Bronchial epithelial cell (primary cell): ENCODE measurements at regions not wholly inside any gene's neighbourhood (a gene's known extent, or its start where the extent isn't known, plus 50 kb on each side); places are given as distances from the start of the nearest gene placed in this dataset.

ENCODE experiments used
- DNase-seq: peaks from one replicate; pipeline ENCODE4 v3.0.0-alpha.2; 2010; ENCODE audit warnings: low read depth
- FAIRE-seq: peaks from 2 replicates; lab custom pipeline; 2011; peaks lifted over from hg19 to GRCh38; lab: Jason Lieb, UNC
- H3K27me3 ChIP-seq: 2 replicates; pipeline ENCODE4 v1.5.1; 2011; ENCODE audit warnings: low read length; ENCODE audit not compliant: control insufficient read depth, insufficient read depth
- H3K36me3 ChIP-seq: 2 replicates; pipeline ENCODE4 v1.5.1; 2011; ENCODE audit warnings: low read length; ENCODE audit not compliant: control insufficient read depth, insufficient read depth
- H3K4me3 ChIP-seq: 2 replicates; pipeline ENCODE4 v1.5.1; 2011; ENCODE audit warnings: mild to moderate bottlenecking, low read depth, low read length, control low read depth
- CTCF ChIP-seq: IDR thresholded peaks from 2 replicates; pipeline ENCODE4 v1.5.1; 2011; ENCODE audit warnings: mild to moderate bottlenecking, moderate library complexity, low read length, control low read depth, inconsistent platforms; ENCODE audit not compliant: insufficient read depth, severe bottlenecking

GRCh38 chr11:106400949-106401570 lies 323.6 kb downstream of the AASDHPPT start:
- DNase-seq (no peak), FAIRE-seq (no peak)
- no peaks in the 10 kb centered on the region for H3K27me3 ChIP-seq
- no peak for TF ChIP-seq CTCF
- no peaks in the 10 kb centered on the region for H3K36me3 ChIP-seq
- no peak overlapping the region for H3K4me3 ChIP-seq

- FAIRE-seq (no peak), DNase-seq (no peak)
- Histone ChIP-seq H3K36me3 (no peaks in the 10 kb centered on the region), H3K27me3 (no peaks in the 10 kb centered on the region), H3K4me3 (no peak overlapping the region)
- no peak for TF ChIP-seq CTCF
Observed at GRCh38 chr11:106403751-106404150, 326.3 kb downstream of the AASDHPPT start.

- no peak for TF ChIP-seq CTCF
- DNase-seq (no peak), FAIRE-seq (no peak)
- Histone ChIP-seq H3K36me3 (no peaks in the 10 kb centered on the region), H3K4me3 (no peak overlapping the region), H3K27me3 (no peaks in the 10 kb centered on the region)
Observed at GRCh38 chr11:106409222-106409621, 331.8 kb downstream of the AASDHPPT start.

GRCh38 chr11:106409671-106410070 lies 332.2 kb downstream of the AASDHPPT start:
- no peak for TF ChIP-seq CTCF
- H3K27me3 ChIP-seq: no peaks in the 10 kb centered on the region
- DNase-seq (no peak), FAIRE-seq (no peak)
- no peaks in the 10 kb centered on the region for H3K36me3 ChIP-seq
- no peak overlapping the region for H3K4me3 ChIP-seq

- Histone ChIP-seq H3K4me3 (no peak overlapping the region), H3K27me3 (no peaks in the 10 kb centered on the region), H3K36me3 (no peaks in the 10 kb centered on the region)
- no peak for TF ChIP-seq CTCF
- no peak for DNase-seq
- no peak for FAIRE-seq
Observed at GRCh38 chr11:106410902-106411301, 333.4 kb downstream of the AASDHPPT start.

- no peaks in the 10 kb centered on the region for H3K36me3 ChIP-seq
- no peaks in the 10 kb centered on the region for H3K27me3 ChIP-seq
- DNase-seq: no peak
- no peak overlapping the region for H3K4me3 ChIP-seq
- no peak for FAIRE-seq
- TF ChIP-seq CTCF: no peak
Observed at GRCh38 chr11:106413222-106413621, 335.8 kb downstream of the AASDHPPT start.
